HepG2 (cell line): ENCODE measurements at regions not wholly inside any gene's neighbourhood (a gene's known extent, or its start where the extent isn't known, plus 50 kb on each side); places are given as distances from the start of the nearest gene placed in this dataset.

ENCODE experiments used
- ATAC-seq: fragments of 200-7000 bp; cut with Tn5 transposase; 3 replicates; pipeline ENCODE4 v1.9.1; 2020; ENCODE audit warnings: mild to moderate bottlenecking, moderate library complexity
- BruUV-seq: library from RNA; stranded (reverse); fragments of 400-500 nt; replicated peaks from 2 replicates; lab custom pipeline; 2021; lab: Mats Ljungman, UMichigan
- CTCF ChIA-PET: fragments of 300-600 bp; formaldehyde crosslinking; extraction: SDS; loops from one replicate; lab custom pipeline; 2021; ENCODE audit warnings: low total read pairs, inconsistent platforms, low intra/inter-chr PET ratio; lab: Yijun Ruan, JAX
- POLR2A ChIA-PET: fragments of 350-600 bp; sonication (Branson Sonifier 250); formaldehyde crosslinking; loops from one replicate; lab custom pipeline; 2020; ENCODE audit warnings: antibody characterized with exemption, inconsistent platforms; lab: Yijun Ruan, JAX
- DNase-seq: peaks from one replicate; pipeline ENCODE4 v3.0.0-alpha.2; 2015; ENCODE audit warnings: low spot score
- FAIRE-seq: peaks from 3 replicates; lab custom pipeline; 2011; peaks lifted over from hg19 to GRCh38; lab: Jason Lieb, UNC
- H2AFZ ChIP-seq: one replicate; pipeline ENCODE4 v1.6.1; 2011; ENCODE audit warnings: low read length, inconsistent platforms
- H3K27ac ChIP-seq: fragments of 300-600 bp; 3 replicates; pipeline ENCODE4 v1.8.0; 2011; ENCODE audit warnings: mixed run types, mild to moderate bottlenecking, mixed read lengths, low read length, inconsistent platforms; ENCODE audit not compliant: insufficient read depth; ENCODE audit errors: extremely low read length
- H3K27me3 ChIP-seq, 2 experiments: fragments of 200-600 bp in 1 of 2; 2 replicates in 1 of 2; 3 replicates in 1 of 2; pipeline versions ENCODE4 v1.6.0 to v1.8.0; 2011; ENCODE audit warnings: low read length in 2 of 2, mild to moderate bottlenecking in 2 of 2, moderate library complexity in 2 of 2, inconsistent platforms in 1 of 2; ENCODE audit not compliant: insufficient read depth in 2 of 2, control insufficient read depth in 1 of 2
- H3K36me3 ChIP-seq, 2 experiments: fragments of 200-600 bp in 1 of 2; replicated peaks in 1 of 2; 2 replicates in 1 of 2; 3 replicates in 1 of 2; pipeline versions ENCODE4 v1.5.1 to v1.8.0; 2011; ENCODE audit warnings: low read length in 2 of 2, inconsistent platforms in 1 of 2; ENCODE audit not compliant: insufficient read depth in 2 of 2, control insufficient read depth in 1 of 2
- H3K4me1 ChIP-seq: 2 replicates; pipeline ENCODE4 v1.5.1; 2012; ENCODE audit warnings: low read length, inconsistent platforms; ENCODE audit not compliant: insufficient read depth
- H3K4me2 ChIP-seq: 2 replicates; pipeline ENCODE4 v1.6.0; 2011; ENCODE audit warnings: low read depth, low read length, inconsistent platforms
- H3K4me3 ChIP-seq, 3 experiments: fragments of 200-600 bp in 1 of 3; sonication (generic), shearing (Covaris generic) in 1 of 3; replicated peaks in 1 of 3; 2 replicates each; pipeline ENCODE4 v1.5.1; 2011 to 2016; ENCODE audit warnings: low read length in 3 of 3, inconsistent platforms in 2 of 3, low read depth in 2 of 3, mild to moderate bottlenecking in 2 of 3, control low read depth in 1 of 3, mixed read lengths in 1 of 3; ENCODE audit not compliant: insufficient read depth in 1 of 3
- H3K79me2 ChIP-seq: one replicate; pipeline ENCODE4 v1.6.1; 2011; ENCODE audit warnings: low read length, inconsistent platforms; ENCODE audit not compliant: insufficient read depth
- H3K9ac ChIP-seq: 2 replicates; pipeline ENCODE4 v1.6.0; 2011; ENCODE audit warnings: mild to moderate bottlenecking, low read depth, low read length, inconsistent platforms; ENCODE audit not compliant: insufficient read depth
- H3K9me3 ChIP-seq: 2 replicates; pipeline ENCODE4 v1.5.1; 2012; ENCODE audit warnings: mild to moderate bottlenecking, low read length
- H4K20me1 ChIP-seq: 2 replicates; pipeline ENCODE4 v1.6.0; 2011; ENCODE audit warnings: inconsistent platforms, mild to moderate bottlenecking, low read length, moderate library complexity; ENCODE audit not compliant: insufficient read depth
- CHD2 ChIP-seq: IDR thresholded peaks from 2 replicates; pipeline ENCODE4 v1.6.1; 2011; ENCODE audit warnings: low read depth, low read length, improper control_type of control experiment
- E2F1 ChIP-seq: sonication (generic); formaldehyde crosslinking; IDR thresholded peaks from 2 replicates; pipeline ENCODE4 v1.5.0; 2020; ENCODE audit warnings: missing genetic modification reagents
- FOXO1 ChIP-seq: sonication (generic); formaldehyde crosslinking; IDR thresholded peaks from 2 replicates; pipeline ENCODE4 v1.4.0; 2020; ENCODE audit warnings: missing genetic modification reagents
- KLF11 ChIP-seq: IDR thresholded peaks from 2 replicates; pipeline ENCODE4 v1.6.1; 2016; ENCODE audit warnings: missing compliant biosample characterization
- RFX3 ChIP-seq: IDR thresholded peaks from 2 replicates; pipeline ENCODE4 v1.6.1; 2016; ENCODE audit warnings: missing biosample characterization, missing genetic modification reagents
- SALL2 ChIP-seq: sonication (generic); formaldehyde crosslinking; IDR thresholded peaks from 2 replicates; pipeline ENCODE4 v1.8.1; 2023; ENCODE audit warnings: mild to moderate bottlenecking, missing genetic modification reagents, inconsistent platforms
- SKI ChIP-seq: fragments of 450-650 bp; IDR thresholded peaks from one replicate; pipeline ENCODE4 v1.6.1; 2018; ENCODE audit warnings: mild to moderate bottlenecking; ENCODE audit not compliant: partially characterized antibody
- SOX13 ChIP-seq, 3 experiments: fragments of 450-650 bp in 1 of 3; sonication (generic) in 1 of 3; formaldehyde crosslinking in 1 of 3; IDR thresholded peaks in 2 of 3; conservative IDR thresholded peaks in 1 of 3; 2 replicates each; pipeline versions ENCODE4 v1.5.0 to v1.6.1; 2016 to 2020; ENCODE audit warnings: antibody characterized with exemption in 1 of 3, mild to moderate bottlenecking in 1 of 3, missing compliant biosample characterization in 1 of 3, missing genetic modification reagents in 1 of 3, moderate library complexity in 1 of 3
- ZFAT ChIP-seq: sonication (generic); formaldehyde crosslinking; conservative IDR thresholded peaks from 2 replicates; pipeline ENCODE4 v1.8.1; 2023; ENCODE audit warnings: missing genetic modification reagents, inconsistent platforms
- ZNF44 ChIP-seq: sonication (generic); formaldehyde crosslinking; IDR thresholded peaks from 2 replicates; pipeline ENCODE4 v1.5.1; 2020; ENCODE audit warnings: mild to moderate bottlenecking, missing genetic modification reagents
- WGBS: methylation state at CpG from one replicate; pipeline ENCODE4 v1.1.6; 2017; ENCODE audit warnings: low lambda C conversion rate; 5-methylcytosine and 5-hydroxymethylcytosine counted together
- in situ Hi-C: cut with HindIII; loops from 2 replicates; pipeline ENCODE4 v1.10.0; 2017; ENCODE audit warnings: low pct_unique_long_range_greater_than_20kb; ENCODE audit not compliant: extremely low pct_ligation_motif_present
- intact Hi-C: fragments of 100-400 bp; cut with micrococcal nuclease; formaldehyde crosslinking; loops from one replicate; pipeline ENCODE4 v1.10.0; 2022; ENCODE audit not compliant: unreplicated experiment
- TF ChIP-seq, protein P1 (sequence below): sonication (generic); formaldehyde crosslinking; IDR thresholded peaks from 2 replicates; pipeline ENCODE4 v1.4.0; 2020; ENCODE audit warnings: mild to moderate bottlenecking, missing genetic modification reagents

DNA sequence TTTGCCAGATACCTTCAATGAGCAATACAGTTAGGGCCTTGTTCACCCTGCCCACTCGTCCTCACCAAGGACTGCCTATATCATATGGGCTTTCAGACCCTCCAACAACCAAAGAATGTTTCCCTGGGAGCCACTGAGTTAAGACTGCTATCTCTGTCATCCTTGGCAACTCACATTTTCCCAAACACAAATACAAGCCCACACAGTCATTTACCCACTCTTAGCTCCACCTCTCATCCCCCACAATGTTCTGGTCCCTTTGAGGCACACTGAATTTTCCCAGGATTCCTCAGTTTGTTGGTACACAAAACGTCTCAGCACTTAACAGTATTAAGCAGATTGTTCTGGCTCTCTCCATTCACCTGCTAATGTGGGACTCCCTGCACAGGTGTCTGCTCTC is 204.6 kb downstream of the TLE3 start:
- no TSS peak for BruUV-seq
- in situ Hi-C loops (no loop called here), intact Hi-C loops (no loop called here)
- DNase-seq (no peak), FAIRE-seq (no peak), ATAC-seq (no peak)
- H3K27ac ChIP-seq: no peak overlapping the region
- H3K4me3 ChIP-seq: no peak overlapping the region
- H3K36me3 ChIP-seq: no peaks in the 10 kb centered on the region
- POLR2A ChIA-PET: no interaction called here
- CTCF ChIA-PET: no interaction called here
- 0 out of 2 replicates have a peak, but pooled peaks cover 3% of the 10 kb centered on the region for H4K20me1 ChIP-seq
- H3K79me2 ChIP-seq: no peaks in the 10 kb centered on the region
- H3K9me3 ChIP-seq: no peaks in the 10 kb centered on the region
- H3K9ac ChIP-seq: no peak overlapping the region
- H3K4me1 ChIP-seq: no peaks in the 10 kb centered on the region
- H2AFZ ChIP-seq: no peak overlapping the region
- TF ChIP-seq CHD2 (no peak), ZFAT (CRISPR knock-in tag) (no peak), SALL2 (no peak), RFX3 (CRISPR knock-in tag) (no peak), SOX13 (IDR thresholded peaks at IDR 0.05) (no peak), SOX13 (CRISPR knock-in tag; conservative IDR thresholded peaks at IDR 0.05 in 1 of 2, IDR thresholded peaks at IDR 0.05 in 1 of 2) (no peak), SKI (no peak), ZNF44 (no peak), FOXO1 (CRISPR knock-in tag) (no peak), E2F1 (no peak), KLF11 (CRISPR knock-in tag) (no peak)
- TF ChIP-seq, protein P1, sequence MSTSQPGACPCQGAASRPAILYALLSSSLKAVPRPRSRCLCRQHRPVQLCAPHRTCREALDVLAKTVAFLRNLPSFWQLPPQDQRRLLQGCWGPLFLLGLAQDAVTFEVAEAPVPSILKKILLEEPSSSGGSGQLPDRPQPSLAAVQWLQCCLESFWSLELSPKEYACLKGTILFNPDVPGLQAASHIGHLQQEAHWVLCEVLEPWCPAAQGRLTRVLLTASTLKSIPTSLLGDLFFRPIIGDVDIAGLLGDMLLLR (CRISPR knock-in tag): no peak
- H3K27me3 ChIP-seq: peaks cover 3 to 14% of the 10 kb centered on the region in 2 experiments; a peak in 3 of 5 replicates
- H3K4me2 ChIP-seq: no peak overlapping the region
- WGBS: 0% methylated on average over 2 of the region's 2 CpGs
